ENCODE measurements at regions not wholly inside any gene's neighbourhood (a gene's known extent, or its start where the extent isn't known, plus 50 kb on each side); places are given as distances from the start of the nearest gene placed in this dataset.

GRCh38 chr18:77853859-77854258, 604.2 kb downstream of the GALR1 start:
- DNase-seq (ENCODE audit: low read depth): no peak

- no peak for DNase-seq (ENCODE audit: low read depth)
Measured at GRCh38 chr18:77857678-77858655, 608.3 kb downstream of the GALR1 start.

- DNase-seq (ENCODE audit: low read depth): no peak
Measured at GRCh38 chr18:77859634-77860033, 610.0 kb downstream of the GALR1 start.

GRCh38 chr18:77862066-77862757, 612.6 kb downstream of the GALR1 start:
- DNase-seq (ENCODE audit: low read depth): no peak

GRCh38 chr18:77865853-77866252, 616.2 kb downstream of the GALR1 start:
- DNase-seq (ENCODE audit: low read depth): no peak

- no peak for DNase-seq (ENCODE audit: low read depth)
Measured at GRCh38 chr18:77866351-77866750, 616.7 kb downstream of the GALR1 start.

- DNase-seq (ENCODE audit: low read depth): no peak
Measured at GRCh38 chr18:77870199-77870598, 620.6 kb downstream of the GALR1 start.

- DNase-seq (ENCODE audit: low read depth): no peak
Measured at GRCh38 chr18:77870894-77871293, 621.2 kb downstream of the GALR1 start.

- no peak for DNase-seq (ENCODE audit: low read depth)
Measured at GRCh38 chr18:77872166-77872565, 622.5 kb downstream of the GALR1 start.

- no peak for DNase-seq (ENCODE audit: low read depth)
Measured at GRCh38 chr18:77876319-77876865, 626.7 kb downstream of the GALR1 start.

- DNase-seq (ENCODE audit: low read depth): no peak
Measured at GRCh38 chr18:77879829-77880228, 630.2 kb downstream of the GALR1 start.

- DNase-seq (ENCODE audit: low read depth): no peak
Measured at GRCh38 chr18:77884454-77884853, 634.8 kb downstream of the GALR1 start.

GRCh38 chr18:77894060-77894459, 644.4 kb downstream of the GALR1 start:
- DNase-seq (ENCODE audit: low read depth): no peak

GRCh38 chr18:77895250-77895649, 645.6 kb downstream of the GALR1 start:
- DNase-seq (ENCODE audit: low read depth): no peak

- no peak for DNase-seq (ENCODE audit: low read depth)
Measured at GRCh38 chr18:77896586-77897252, 647.1 kb downstream of the GALR1 start.

GRCh38 chr18:77897606-77898005, 648.0 kb downstream of the GALR1 start:
- no peak for DNase-seq (ENCODE audit: low read depth)

GRCh38 chr18:77899972-77900754, 650.5 kb downstream of the GALR1 start:
- peak; percentile 3 for DNase-seq (ENCODE audit: low read depth)

GRCh38 chr18:77905011-77905410, 655.4 kb downstream of the GALR1 start:
- no peak for DNase-seq (ENCODE audit: low read depth)

- no peak for DNase-seq (ENCODE audit: low read depth)
Measured at GRCh38 chr18:77905449-77906055, 655.9 kb downstream of the GALR1 start.

GRCh38 chr18:77906103-77906892, 656.6 kb downstream of the GALR1 start:
- DNase-seq (ENCODE audit: low read depth): no peak
